ENCODE measurements at regions not wholly inside any gene's neighbourhood (a gene's known extent, or its start where the extent isn't known, plus 50 kb on each side); places are given as distances from the start of the nearest gene placed in this dataset.

DNA sequence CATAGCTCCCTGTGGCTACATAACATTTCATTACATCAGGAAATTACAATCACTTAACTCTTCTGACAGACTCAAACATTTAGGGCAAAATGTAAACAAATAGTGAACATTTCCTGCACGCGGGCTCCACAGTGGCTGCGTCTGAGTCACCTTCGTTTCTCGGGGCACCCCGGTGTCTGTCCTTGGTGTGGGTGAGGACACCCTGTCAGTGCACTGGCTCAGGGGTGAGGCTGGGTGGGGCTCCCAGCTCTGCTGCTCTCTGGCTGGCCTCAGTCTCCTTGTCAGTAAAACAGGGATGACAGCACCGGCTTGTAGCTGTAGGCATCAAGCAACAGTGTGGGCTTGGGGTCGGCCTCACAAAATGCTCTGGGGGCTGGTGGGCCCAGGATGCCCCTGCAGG is 237.1 kb upstream of the SHH start:
- in situ Hi-C loops (cut with MboI; ENCODE audit: low sequenced_read_pairs, unreplicated experiment), result no loop called here
- DNase-seq (ENCODE audit: low spot score), result no peak
- TF ChIP-seq, protein P1, sequence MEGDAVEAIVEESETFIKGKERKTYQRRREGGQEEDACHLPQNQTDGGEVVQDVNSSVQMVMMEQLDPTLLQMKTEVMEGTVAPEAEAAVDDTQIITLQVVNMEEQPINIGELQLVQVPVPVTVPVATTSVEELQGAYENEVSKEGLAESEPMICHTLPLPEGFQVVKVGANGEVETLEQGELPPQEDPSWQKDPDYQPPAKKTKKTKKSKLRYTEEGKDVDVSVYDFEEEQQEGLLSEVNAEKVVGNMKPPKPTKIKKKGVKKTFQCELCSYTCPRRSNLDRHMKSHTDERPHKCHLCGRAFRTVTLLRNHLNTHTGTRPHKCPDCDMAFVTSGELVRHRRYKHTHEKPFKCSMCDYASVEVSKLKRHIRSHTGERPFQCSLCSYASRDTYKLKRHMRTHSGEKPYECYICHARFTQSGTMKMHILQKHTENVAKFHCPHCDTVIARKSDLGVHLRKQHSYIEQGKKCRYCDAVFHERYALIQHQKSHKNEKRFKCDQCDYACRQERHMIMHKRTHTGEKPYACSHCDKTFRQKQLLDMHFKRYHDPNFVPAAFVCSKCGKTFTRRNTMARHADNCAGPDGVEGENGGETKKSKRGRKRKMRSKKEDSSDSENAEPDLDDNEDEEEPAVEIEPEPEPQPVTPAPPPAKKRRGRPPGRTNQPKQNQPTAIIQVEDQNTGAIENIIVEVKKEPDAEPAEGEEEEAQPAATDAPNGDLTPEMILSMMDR (IDR thresholded peaks at IDR 0.05; ENCODE audit: borderline replicate concordance, control extremely low read depth, extremely low read depth, insufficient read depth, missing control alignments), result no peak

DNA sequence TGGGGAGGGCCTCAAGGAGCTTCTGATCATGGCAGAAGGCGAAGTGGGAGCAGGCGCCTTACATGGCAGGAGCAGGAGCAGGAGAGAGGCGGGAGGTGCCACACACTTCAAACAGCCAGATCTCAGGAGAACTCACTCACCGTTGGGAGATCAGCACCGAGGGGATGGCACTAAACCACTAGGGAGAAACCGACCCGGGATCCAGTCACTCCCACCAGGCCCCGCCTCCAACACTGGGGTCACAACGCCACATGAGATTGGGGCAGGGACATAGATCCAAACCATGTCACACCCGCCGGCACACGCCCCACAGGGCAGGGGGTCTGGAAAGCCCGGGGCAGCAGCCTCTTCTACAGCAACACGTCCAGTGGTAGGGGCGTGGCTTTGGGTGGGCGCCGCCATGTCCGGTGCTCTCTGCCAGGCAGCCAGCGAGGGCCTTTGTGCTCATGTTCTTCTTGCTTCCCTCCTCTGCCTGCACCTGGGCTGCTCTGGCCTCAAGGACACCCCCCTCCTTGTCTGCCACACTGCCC is 233.8 kb upstream of the SHH start:
- DNase-seq (ENCODE audit: low spot score), result no peak
- in situ Hi-C loops (cut with MboI; ENCODE audit: low sequenced_read_pairs, unreplicated experiment), result no loop called here
- TF ChIP-seq, protein P1 (IDR thresholded peaks at IDR 0.05; ENCODE audit: borderline replicate concordance, control extremely low read depth, extremely low read depth, insufficient read depth, missing control alignments), result no peak

DNA sequence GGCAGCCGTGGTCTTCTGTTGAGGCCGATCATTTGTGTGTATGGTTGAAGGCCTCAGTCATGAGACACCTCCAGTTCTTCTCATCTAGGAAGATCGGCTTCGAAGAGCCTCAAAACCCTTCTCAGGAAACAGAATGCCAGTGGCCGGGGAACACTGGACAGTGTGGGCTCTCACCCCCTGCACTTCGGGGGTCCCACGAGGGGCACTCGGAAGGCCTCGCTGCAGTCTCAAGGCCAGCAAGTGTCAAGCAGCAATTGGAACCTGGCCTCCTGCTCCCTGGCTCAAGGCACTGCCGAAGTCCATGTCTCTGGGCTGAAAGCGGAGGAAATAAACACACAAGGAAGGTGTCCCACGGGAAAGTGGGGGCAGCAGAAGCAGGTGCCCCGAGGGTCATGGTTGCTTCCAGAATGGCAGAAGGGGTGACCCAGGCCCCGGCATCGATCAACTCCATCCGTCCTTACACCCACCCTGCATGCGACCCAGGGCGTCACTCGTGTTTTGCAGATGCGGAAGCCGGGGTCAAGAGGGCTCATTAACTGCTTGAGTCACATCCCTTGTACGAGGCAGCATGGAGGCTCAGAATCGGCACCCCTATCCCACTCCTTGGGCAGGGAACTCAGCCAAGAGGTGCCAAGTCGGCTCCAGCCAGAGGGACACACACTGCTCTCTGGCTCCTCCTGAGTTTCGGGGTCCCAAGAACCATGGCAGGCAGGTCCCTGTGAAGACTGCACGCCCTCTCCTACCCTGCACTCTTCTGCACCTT is 231.3 kb upstream of the SHH start:
- in situ Hi-C loops (cut with MboI; ENCODE audit: low sequenced_read_pairs, unreplicated experiment), result no loop called here

DNA sequence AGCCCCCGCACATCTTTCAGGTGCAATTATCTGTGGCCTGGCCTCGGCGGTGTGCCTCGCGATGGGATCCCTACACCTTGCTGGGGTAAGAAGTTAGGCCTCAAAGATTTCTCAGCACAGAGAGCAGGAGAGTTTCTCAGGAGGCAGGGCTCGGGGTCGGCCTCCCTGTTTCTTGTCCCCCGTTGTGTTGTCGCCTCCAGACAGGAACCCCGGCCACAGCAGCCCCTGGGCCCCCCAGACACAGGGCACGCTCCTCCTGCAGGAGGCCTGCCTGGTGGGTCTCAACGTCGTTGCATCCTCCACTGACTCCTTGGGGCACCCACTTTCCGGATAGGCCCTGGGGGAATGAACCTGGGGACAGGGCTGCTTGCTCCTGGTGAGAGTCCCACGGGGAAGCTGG is 229.1 kb upstream of the SHH start:
- no peak for DNase-seq (ENCODE audit: low spot score)
- in situ Hi-C loops (cut with MboI; ENCODE audit: low sequenced_read_pairs, unreplicated experiment), result no loop called here
- TF ChIP-seq, protein P1 (IDR thresholded peaks at IDR 0.05; ENCODE audit: borderline replicate concordance, control extremely low read depth, extremely low read depth, insufficient read depth, missing control alignments), result no peak

More for the DNA sequence above, 231.3 kb upstream of the SHH start:
- no peak for DNase-seq (ENCODE audit: low spot score)
- TF ChIP-seq, protein P1 (IDR thresholded peaks at IDR 0.05; ENCODE audit: borderline replicate concordance, control extremely low read depth, extremely low read depth, insufficient read depth, missing control alignments), result no peak

DNA sequence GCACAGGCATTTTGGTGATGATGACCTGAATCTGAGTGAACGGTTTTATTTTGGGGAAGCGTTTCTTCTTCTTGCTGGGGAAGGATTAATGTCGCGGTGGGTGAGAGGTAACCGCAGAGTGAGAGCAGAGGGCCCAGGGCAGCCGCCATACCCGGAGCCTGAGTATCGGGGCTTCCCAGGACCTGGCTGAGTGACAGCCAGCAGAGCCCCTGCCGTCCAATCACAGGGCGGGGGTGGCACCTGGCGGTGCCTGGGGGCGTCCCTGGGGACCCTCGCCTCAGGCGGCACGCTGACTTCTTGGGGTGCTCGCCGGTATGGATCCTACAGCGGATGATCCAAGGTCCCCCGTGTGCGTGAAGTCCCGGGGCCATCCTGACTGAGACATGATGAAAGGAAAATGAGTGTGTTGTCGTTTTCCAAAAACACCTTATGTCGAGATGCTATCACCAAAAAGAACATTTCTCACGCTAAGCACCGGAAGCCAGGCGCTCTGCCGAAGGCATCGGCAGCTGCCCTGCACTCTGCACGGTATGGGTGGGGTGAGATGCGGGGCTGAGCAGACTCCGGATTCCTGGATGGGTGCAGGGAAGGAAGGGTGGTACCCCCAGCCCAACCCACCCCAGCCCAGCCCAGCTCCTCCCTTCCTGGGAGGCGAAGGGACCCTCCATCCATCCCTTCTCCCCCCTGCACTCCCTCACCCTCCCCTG is 227.9 kb upstream of the SHH start:
- in situ Hi-C loops (cut with MboI; ENCODE audit: low sequenced_read_pairs, unreplicated experiment), result no loop called here
- no peak for DNase-seq (ENCODE audit: low spot score)
- TF ChIP-seq, protein P1 (IDR thresholded peaks at IDR 0.05; ENCODE audit: borderline replicate concordance, control extremely low read depth, extremely low read depth, insufficient read depth, missing control alignments), result no peak

DNA sequence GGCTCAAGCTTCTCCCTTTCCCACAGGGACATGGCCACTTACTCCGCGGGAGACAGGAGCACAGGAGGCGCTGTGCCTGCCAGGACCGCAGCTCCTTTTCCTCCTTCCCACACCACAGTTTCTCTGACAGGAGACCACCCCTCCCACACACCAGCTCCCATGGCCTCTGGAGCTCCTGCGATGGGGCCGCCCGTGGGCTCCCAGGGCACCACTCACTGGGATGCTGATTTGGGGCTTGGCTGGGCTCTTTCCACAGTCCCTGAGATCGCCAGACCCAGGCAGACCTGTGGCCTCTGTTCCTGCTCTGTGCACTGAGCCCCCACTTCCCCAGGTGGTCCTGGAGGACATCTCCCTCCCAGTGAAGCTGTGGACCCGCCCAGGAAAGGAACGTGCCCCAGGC is 226.9 kb upstream of the SHH start:
- TF ChIP-seq, protein P1 (IDR thresholded peaks at IDR 0.05; ENCODE audit: borderline replicate concordance, control extremely low read depth, extremely low read depth, insufficient read depth, missing control alignments), result no peak
- DNase-seq (ENCODE audit: low spot score), result no peak
- in situ Hi-C loops (cut with MboI; ENCODE audit: low sequenced_read_pairs, unreplicated experiment), result no loop called here
